Spleen (tissue), 7 donors: ENCODE measurements at regions not wholly inside any gene's neighbourhood (a gene's known extent, or its start where the extent isn't known, plus 50 kb on each side); places are given as distances from the start of the nearest gene placed in this dataset.

ENCODE experiments used
- CTCF ChIP-seq, 11 experiments: fragments of 200-600 bp in 7 of 11; fragments of 450-650 bp in 4 of 11; sonication (generic) in 4 of 11; IDR thresholded peaks in 8 of 11; conservative IDR thresholded peaks in 3 of 11; 1 replicate in 7 of 11; 2 replicates in 4 of 11; pipeline versions ENCODE4 v1.4.0 to v1.8.0; 2016 to 2021; ENCODE audit warnings: antibody characterized with exemption in 11 of 11, inconsistent platforms in 4 of 11, mild to moderate bottlenecking in 1 of 11
- POLR2A ChIP-seq, 3 donors: fragments of 450-650 bp; IDR thresholded peaks; one replicate each; pipeline ENCODE4 v1.5.1; 2017; ENCODE audit warnings: antibody characterized with exemption in 3 of 3, mild to moderate bottlenecking in 1 of 3
- POLR2AphosphoS5 ChIP-seq, 3 donors: sonication (generic); formaldehyde crosslinking; IDR thresholded peaks; one replicate each; pipeline ENCODE4 v1.5.1; 2017; ENCODE audit warnings: antibody characterized with exemption in 3 of 3
- donor health status: DM: no; HTN: no; CAD: no; lungs with moderate emphysema.
- donor health status: DM: no; HTN: no; CAD: no.
- donor health status: DM: no; HTN: no; CAD: no.

GRCh38 chr22:46028106-46028991 lies 51.4 kb upstream of the WNT7B start:
- TF ChIP-seq POLR2A (IDR thresholded peaks at IDR 0.05) = no peak
- no peak for TF ChIP-seq CTCF (IDR thresholded peaks at IDR 0.05 in 8 of 11, conservative IDR thresholded peaks at IDR 0.05 in 3 of 11)
- no peak for TF ChIP-seq POLR2AphosphoS5 (IDR thresholded peaks at IDR 0.05)
